ENCODE measurements at regions not wholly inside any gene's neighbourhood (a gene's known extent, or its start where the extent isn't known, plus 50 kb on each side); places are given as distances from the start of the nearest gene placed in this dataset.

DNA sequence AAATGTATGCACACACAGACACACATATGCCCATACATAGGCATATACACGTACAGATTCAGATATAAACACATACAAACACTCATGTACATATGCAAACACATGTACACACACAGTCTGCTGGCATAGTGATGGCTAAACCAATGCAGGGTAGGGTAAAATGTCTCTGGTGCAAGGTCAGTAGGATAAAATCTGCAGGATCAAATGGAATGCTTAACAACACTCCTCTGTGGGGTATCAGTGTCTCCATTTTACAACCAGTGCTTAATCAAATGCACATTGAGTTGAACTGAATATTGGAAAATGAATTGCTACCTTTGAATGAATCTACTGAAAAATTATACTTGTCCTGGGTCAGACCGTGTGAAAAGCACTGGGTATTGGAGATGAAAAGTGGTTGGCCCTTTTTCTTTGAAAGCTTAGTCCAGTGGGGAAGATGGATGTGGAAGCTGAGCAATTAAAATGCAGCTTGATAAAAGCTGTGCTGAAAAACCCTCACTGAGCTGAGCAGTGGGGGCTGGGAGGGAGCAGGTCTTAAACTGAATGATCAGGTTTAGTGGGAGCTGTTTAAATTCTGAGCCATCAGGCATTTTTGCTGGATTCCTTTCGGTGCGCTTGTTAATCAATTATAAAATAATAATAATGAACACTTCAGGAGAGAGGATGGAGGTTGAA, 314.7 kb downstream of the HAPSTR1 start:
- no peak for TF ChIP-seq EP300 (IDR thresholded peaks at IDR 0.05; ENCODE audit: low read depth)
- no peak for TF ChIP-seq CTCF (IDR thresholded peaks at IDR 0.05)
